ENCODE measurements at regions not wholly inside any gene's neighbourhood (a gene's known extent, or its start where the extent isn't known, plus 50 kb on each side); places are given as distances from the start of the nearest gene placed in this dataset.

GRCh38 chr14:38786921-38787320 is 316.1 kb downstream of the SEC23A start:
- Histone ChIP-seq H3K36me3 (ENCODE audit: low read depth) (no peaks in the 10 kb centered on the region), H3K27me3 (replicated peaks; ENCODE audit: insufficient read depth) (no peaks in the 10 kb centered on the region), H3K9ac (no peak overlapping the region), H2AFZ (no peak overlapping the region), H3K9me2 (ENCODE audit: insufficient read depth) (no peaks in the 10 kb centered on the region), H3K9me3 (ENCODE audit: low read depth) (no peaks in the 10 kb centered on the region), H3K27ac (no peak overlapping the region), H3F3A (ENCODE audit: insufficient read depth) (no peaks in the 10 kb centered on the region), H3K4me2 (ENCODE audit: unreplicated experiment) (no peak overlapping the region), H3K79me2 (ENCODE audit: insufficient read depth) (no peaks in the 10 kb centered on the region), H4K20me1 (ENCODE audit: insufficient read depth) (no peaks in the 10 kb centered on the region), H3K4me3 (no peak overlapping the region), H3K4me1 (ENCODE audit: insufficient read depth) (0 out of 2 replicates have a peak, but pooled peaks cover 4% of the 10 kb centered on the region)
- DNase-seq: peak; percentile 11
- TF ChIP-seq EZH2phosphoT487 (IDR thresholded peaks at IDR 0.05; ENCODE audit: insufficient read depth, low read depth): no peak
- no peak for TF ChIP-seq EZH2 (IDR thresholded peaks at IDR 0.05; ENCODE audit: insufficient read depth, poor library complexity, severe bottlenecking)
- in situ Hi-C loops (cut with MboI): no loop called here

- H3K4me2 ChIP-seq (ENCODE audit: unreplicated experiment): no peak overlapping the region
- H3F3A ChIP-seq (ENCODE audit: insufficient read depth): no peaks in the 10 kb centered on the region
- 36 to 45% methylated on average over 1 of the region's 1 CpG for WGBS, 2 experiments (ENCODE audit: low coverage in 1 of 2, low lambda C conversion rate in 2 of 2, missing lambda C conversion rate in 2 of 2)
- no peak for DNase-seq
- in situ Hi-C loops (cut with MboI): no loop called here
- H3K9me2 ChIP-seq (ENCODE audit: insufficient read depth): no peaks in the 10 kb centered on the region
- H3K4me3 ChIP-seq: no peak overlapping the region
- H3K79me2 ChIP-seq (ENCODE audit: insufficient read depth): no peaks in the 10 kb centered on the region
- no peaks in the 10 kb centered on the region for H4K20me1 ChIP-seq (ENCODE audit: insufficient read depth)
- H3K4me1 ChIP-seq (ENCODE audit: insufficient read depth): no peaks in the 10 kb centered on the region
- no peaks in the 10 kb centered on the region for H3K9me3 ChIP-seq (ENCODE audit: low read depth)
- H2AFZ ChIP-seq: no peak overlapping the region
- no peaks in the 10 kb centered on the region for H3K36me3 ChIP-seq (ENCODE audit: low read depth)
- no peak overlapping the region for H3K27ac ChIP-seq
- no peak for TF ChIP-seq EZH2phosphoT487 (IDR thresholded peaks at IDR 0.05; ENCODE audit: insufficient read depth, low read depth)
- no peak for TF ChIP-seq EZH2 (IDR thresholded peaks at IDR 0.05; ENCODE audit: insufficient read depth, poor library complexity, severe bottlenecking)
- H3K9ac ChIP-seq: no peak overlapping the region
- 0 out of 2 replicates have a peak, but pooled peaks cover 4% of the 10 kb centered on the region for H3K27me3 ChIP-seq (replicated peaks; ENCODE audit: insufficient read depth)
These were observed 325.6 kb downstream of the SEC23A start for GRCh38 chr14:38777401-38777800.

- H3K4me1 ChIP-seq (ENCODE audit: insufficient read depth): no peaks in the 10 kb centered on the region
- H2AFZ ChIP-seq: no peak overlapping the region
- no peaks in the 10 kb centered on the region for H3K9me2 ChIP-seq (ENCODE audit: insufficient read depth)
- no peaks in the 10 kb centered on the region for H3K79me2 ChIP-seq (ENCODE audit: insufficient read depth)
- H3K9ac ChIP-seq: no peak overlapping the region
- TF ChIP-seq EZH2 (IDR thresholded peaks at IDR 0.05; ENCODE audit: insufficient read depth, poor library complexity, severe bottlenecking) (no peak), EZH2phosphoT487 (IDR thresholded peaks at IDR 0.05; ENCODE audit: insufficient read depth, low read depth) (no peak)
- no peak overlapping the region for H3K4me2 ChIP-seq (ENCODE audit: unreplicated experiment)
- no peaks in the 10 kb centered on the region for H4K20me1 ChIP-seq (ENCODE audit: insufficient read depth)
- H3K36me3 ChIP-seq (ENCODE audit: low read depth): no peaks in the 10 kb centered on the region
- DNase-seq: no peak
- no peak overlapping the region for H3K27ac ChIP-seq
- in situ Hi-C loops (cut with MboI): no loop called here
- H3K27me3 ChIP-seq (replicated peaks; ENCODE audit: insufficient read depth): 0 out of 2 replicates have a peak, but pooled peaks cover 7% of the 10 kb centered on the region
- H3K9me3 ChIP-seq (ENCODE audit: low read depth): no peaks in the 10 kb centered on the region
- WGBS, 2 experiments (ENCODE audit: low coverage in 1 of 2, low lambda C conversion rate in 2 of 2, missing lambda C conversion rate in 2 of 2): 71 to 89% methylated on average over 1 of the region's 1 CpG
- no peaks in the 10 kb centered on the region for H3F3A ChIP-seq (ENCODE audit: insufficient read depth)
- no peak overlapping the region for H3K4me3 ChIP-seq
These were observed 327.0 kb downstream of the SEC23A start for GRCh38 chr14:38775986-38776385.

- Histone ChIP-seq H3K4me1 (ENCODE audit: insufficient read depth) (no peaks in the 10 kb centered on the region), H3K27ac (no peak overlapping the region), H2AFZ (no peak overlapping the region), H3K9ac (no peak overlapping the region), H3K4me2 (ENCODE audit: unreplicated experiment) (no peak overlapping the region), H3K36me3 (ENCODE audit: low read depth) (no peaks in the 10 kb centered on the region), H3K9me2 (ENCODE audit: insufficient read depth) (no peaks in the 10 kb centered on the region), H3K79me2 (ENCODE audit: insufficient read depth) (no peaks in the 10 kb centered on the region), H3K9me3 (ENCODE audit: low read depth) (no peaks in the 10 kb centered on the region), H3K4me3 (no peak overlapping the region), H4K20me1 (ENCODE audit: insufficient read depth) (no peaks in the 10 kb centered on the region), H3K27me3 (replicated peaks; ENCODE audit: insufficient read depth) (0 out of 2 replicates have a peak, but pooled peaks cover 7% of the 10 kb centered on the region), H3F3A (ENCODE audit: insufficient read depth) (no peaks in the 10 kb centered on the region)
- no peak for DNase-seq
- in situ Hi-C loops (cut with MboI): no loop called here
- TF ChIP-seq EZH2 (IDR thresholded peaks at IDR 0.05; ENCODE audit: insufficient read depth, poor library complexity, severe bottlenecking) (no peak), EZH2phosphoT487 (IDR thresholded peaks at IDR 0.05; ENCODE audit: insufficient read depth, low read depth) (no peak)
These were observed 328.9 kb downstream of the SEC23A start for GRCh38 chr14:38774162-38774561.

- H3K9me3 ChIP-seq (ENCODE audit: low read depth): no peaks in the 10 kb centered on the region
- H3K4me3 ChIP-seq: no peak overlapping the region
- 40 to 43% methylated on average over 1 of the region's 1 CpG for WGBS, 2 experiments (ENCODE audit: low coverage in 1 of 2, low lambda C conversion rate in 2 of 2, missing lambda C conversion rate in 2 of 2)
- no peak for DNase-seq
- H2AFZ ChIP-seq: no peak overlapping the region
- H3K4me2 ChIP-seq (ENCODE audit: unreplicated experiment): no peak overlapping the region
- no peaks in the 10 kb centered on the region for H4K20me1 ChIP-seq (ENCODE audit: insufficient read depth)
- H3K79me2 ChIP-seq (ENCODE audit: insufficient read depth): no peaks in the 10 kb centered on the region
- no peak for TF ChIP-seq EZH2phosphoT487 (IDR thresholded peaks at IDR 0.05; ENCODE audit: insufficient read depth, low read depth)
- TF ChIP-seq EZH2 (IDR thresholded peaks at IDR 0.05; ENCODE audit: insufficient read depth, poor library complexity, severe bottlenecking): no peak
- H3K4me1 ChIP-seq (ENCODE audit: insufficient read depth): no peaks in the 10 kb centered on the region
- 0 out of 2 replicates have a peak, but pooled peaks cover 7% of the 10 kb centered on the region for H3K27me3 ChIP-seq (replicated peaks; ENCODE audit: insufficient read depth)
- no peaks in the 10 kb centered on the region for H3K9me2 ChIP-seq (ENCODE audit: insufficient read depth)
- no peaks in the 10 kb centered on the region for H3K36me3 ChIP-seq (ENCODE audit: low read depth)
- in situ Hi-C loops (cut with MboI): no loop called here
- H3K9ac ChIP-seq: no peak overlapping the region
- no peak overlapping the region for H3K27ac ChIP-seq
- H3F3A ChIP-seq (ENCODE audit: insufficient read depth): no peaks in the 10 kb centered on the region
These were observed 332.8 kb downstream of the SEC23A start for GRCh38 chr14:38770251-38770650.

Data from GM23248 (cell line).